ENCODE measurements at regions not wholly inside any gene's neighbourhood (a gene's known extent, or its start where the extent isn't known, plus 50 kb on each side); places are given as distances from the start of the nearest gene placed in this dataset.

GRCh38 chr12:127282786-127283565, 984.0 kb upstream of the TMEM132C start (continued):
- TF ChIP-seq ZNF462 (CRISPR knock-in tag; IDR thresholded peaks at IDR 0.05) (no peak), EZH2 (IDR thresholded peaks at IDR 0.05; ENCODE audit: low read depth, unreplicated experiment) (no peak)

- Histone ChIP-seq H3K4me1 (ENCODE audit: insufficient read depth) (no peaks in the 10 kb centered on the region), H2AFZ (no peak overlapping the region), H3K4me2 (no peak overlapping the region), H4K20me1 (replicated peaks; ENCODE audit: insufficient read depth) (no peaks in the 10 kb centered on the region), H3F3A (replicated peaks; ENCODE audit: low read depth) (no peaks in the 10 kb centered on the region), H3K27me3 (ENCODE audit: insufficient read depth) (no peaks in the 10 kb centered on the region; the same call in 1 of the 2 replicates), H3K27ac (ENCODE audit: low read depth) (no peak overlapping the region), H3K79me2 (replicated peaks; ENCODE audit: insufficient read depth) (no peaks in the 10 kb centered on the region), H3K36me3 (ENCODE audit: insufficient read depth) (no peaks in the 10 kb centered on the region), H3K9me2 (ENCODE audit: insufficient read depth) (no peaks in the 10 kb centered on the region), H3K4me3 (no peak overlapping the region)
- DNase-seq (ENCODE audit: low spot score) (no peak), ATAC-seq (no peak)
- peaks cover 2% of the 10 kb centered on the region for H3K27me3 Mint-ChIP-seq (ENCODE audit: insufficient read depth, low read depth, poor library complexity)
- H3K9me3 Mint-ChIP-seq, result peaks cover 98% of the 10 kb centered on the region
- no peaks in the 10 kb centered on the region for H3K4me1 Mint-ChIP-seq
- peaks cover 37% of the 10 kb centered on the region; the same call in 2 of the 3 replicates for H3K36me3 Mint-ChIP-seq (ENCODE audit: low read depth)
- no peak overlapping the region for H3K27ac Mint-ChIP-seq
- no peak overlapping the region for H3K4me3 Mint-ChIP-seq
- TF ChIP-seq ZNF114 (CRISPR knock-in tag; IDR thresholded peaks at IDR 0.05), result no peak
- TF ChIP-seq ZNF331 (CRISPR knock-in tag; IDR thresholded peaks at IDR 0.05; ENCODE audit: low read depth), result no peak
- no peak for TF ChIP-seq EZH2phosphoT487 (IDR thresholded peaks at IDR 0.05; ENCODE audit: unreplicated experiment)
- TF ChIP-seq CREB1 (CRISPR knock-in tag; IDR thresholded peaks at IDR 0.05; ENCODE audit: low read depth), result no peak
- no peak for TF ChIP-seq NANOG (IDR thresholded peaks at IDR 0.05; ENCODE audit: borderline replicate concordance)
- TF ChIP-seq JUNB (IDR thresholded peaks at IDR 0.05; ENCODE audit: unreplicated experiment), result no peak
- TF ChIP-seq ZNF462 (CRISPR knock-in tag; IDR thresholded peaks at IDR 0.05), result no peak
- no peak for TF ChIP-seq POLR2AphosphoS5 (IDR thresholded peaks at IDR 0.05; ENCODE audit: low read depth)
Observed at GRCh38 chr12:127284021-127284420, 982.9 kb upstream of the TMEM132C start.
